Brain microvascular endothelial cell (primary cell): ENCODE measurements at regions not wholly inside any gene's neighbourhood (a gene's known extent, or its start where the extent isn't known, plus 50 kb on each side); places are given as distances from the start of the nearest gene placed in this dataset.

Experiments
- DNase-seq: peaks from one replicate; pipeline ENCODE4 v3.0.0-alpha.2; 2020
- H3K27ac ChIP-seq: fragments of 250-450 bp; sonication (Bioruptor Pico); 2 replicates; pipeline ENCODE4 v1.5.1; 2020; ENCODE audit warnings: mild to moderate bottlenecking, moderate library complexity
- H3K27me3 ChIP-seq: fragments of 250-450 bp; sonication (Bioruptor Pico); replicated peaks from 2 replicates; pipeline ENCODE4 v1.5.1; 2020; ENCODE audit warnings: mild to moderate bottlenecking
- H3K36me3 ChIP-seq: fragments of 250-450 bp; sonication (Bioruptor Pico); replicated peaks from 2 replicates; pipeline ENCODE4 v1.5.1; 2020; ENCODE audit warnings: mild to moderate bottlenecking
- H3K4me3 ChIP-seq: 2 replicates; pipeline ENCODE4 v1.5.1; 2011; ENCODE audit warnings: low read depth, mild to moderate bottlenecking, control low read depth, low read length, moderate library complexity
- in situ Hi-C: cut with HindIII; loops from 2 replicates; pipeline ENCODE4 v1.10.0; 2017; ENCODE audit warnings: low sequenced_read_pairs, low pct_ligation_motif_present
- TF ChIP-seq, protein P1 (sequence below): IDR thresholded peaks from 2 replicates; pipeline ENCODE4 v1.5.1; 2011; ENCODE audit warnings: low read depth, mild to moderate bottlenecking, moderate library complexity, low read length, control low read depth, inconsistent platforms; ENCODE audit errors: missing control alignments

DNA sequence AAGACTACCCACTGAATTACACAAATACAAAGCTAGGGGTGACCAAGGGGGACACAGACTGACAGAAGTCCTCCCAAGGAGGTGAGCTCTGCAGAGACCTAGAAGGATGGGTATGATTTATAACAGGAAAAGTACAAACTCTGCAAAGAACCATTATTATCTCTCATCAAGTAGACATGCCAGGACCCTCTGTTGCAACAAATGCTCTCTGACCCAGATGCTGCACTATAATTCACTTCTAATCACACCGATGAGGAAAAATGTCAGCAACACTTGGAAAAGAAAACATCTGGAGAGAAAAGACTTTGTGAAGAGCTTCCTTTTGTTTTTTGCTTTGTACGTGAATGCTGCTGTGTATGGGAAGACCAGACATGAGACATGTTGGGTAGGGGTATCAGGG, 178.3 kb upstream of the PDE1C start:
- Histone ChIP-seq H3K4me3 (no peak overlapping the region), H3K27me3 (no peaks in the 10 kb centered on the region), H3K27ac (no peak overlapping the region), H3K36me3 (no peaks in the 10 kb centered on the region)
- TF ChIP-seq, protein P1, sequence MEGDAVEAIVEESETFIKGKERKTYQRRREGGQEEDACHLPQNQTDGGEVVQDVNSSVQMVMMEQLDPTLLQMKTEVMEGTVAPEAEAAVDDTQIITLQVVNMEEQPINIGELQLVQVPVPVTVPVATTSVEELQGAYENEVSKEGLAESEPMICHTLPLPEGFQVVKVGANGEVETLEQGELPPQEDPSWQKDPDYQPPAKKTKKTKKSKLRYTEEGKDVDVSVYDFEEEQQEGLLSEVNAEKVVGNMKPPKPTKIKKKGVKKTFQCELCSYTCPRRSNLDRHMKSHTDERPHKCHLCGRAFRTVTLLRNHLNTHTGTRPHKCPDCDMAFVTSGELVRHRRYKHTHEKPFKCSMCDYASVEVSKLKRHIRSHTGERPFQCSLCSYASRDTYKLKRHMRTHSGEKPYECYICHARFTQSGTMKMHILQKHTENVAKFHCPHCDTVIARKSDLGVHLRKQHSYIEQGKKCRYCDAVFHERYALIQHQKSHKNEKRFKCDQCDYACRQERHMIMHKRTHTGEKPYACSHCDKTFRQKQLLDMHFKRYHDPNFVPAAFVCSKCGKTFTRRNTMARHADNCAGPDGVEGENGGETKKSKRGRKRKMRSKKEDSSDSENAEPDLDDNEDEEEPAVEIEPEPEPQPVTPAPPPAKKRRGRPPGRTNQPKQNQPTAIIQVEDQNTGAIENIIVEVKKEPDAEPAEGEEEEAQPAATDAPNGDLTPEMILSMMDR: no peak
- in situ Hi-C loops: no loop called here
- no peak for DNase-seq

DNA sequence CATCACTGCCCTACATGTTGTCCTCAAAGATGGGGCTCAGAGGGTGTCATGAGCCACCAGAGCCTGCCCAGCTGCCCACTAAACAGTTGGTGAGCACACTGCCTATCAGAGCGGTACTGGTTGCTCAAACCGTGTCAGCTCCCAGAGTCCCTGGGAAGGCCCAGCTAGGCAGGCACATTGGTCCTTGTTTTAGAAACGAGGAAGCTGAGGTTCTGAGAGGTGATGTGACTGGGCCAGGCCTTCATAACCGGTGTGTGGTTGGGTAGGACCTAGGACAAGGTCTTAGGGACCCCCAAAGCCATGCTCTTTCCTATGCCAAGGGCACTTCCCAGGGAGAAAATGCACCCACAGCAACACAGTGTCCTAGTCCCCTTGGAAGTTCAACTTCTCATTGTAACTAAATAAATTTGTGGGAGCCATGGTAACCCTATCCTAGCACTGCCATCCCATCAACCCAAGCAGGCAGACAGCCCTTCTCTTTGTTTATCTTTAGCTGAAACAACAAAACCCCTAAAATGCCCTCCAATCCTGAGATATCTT, 174.7 kb upstream of the PDE1C start:
- no peak overlapping the region for H3K4me3 ChIP-seq
- TF ChIP-seq, protein P1: no peak
- H3K27ac ChIP-seq: no peak overlapping the region
- no peak for DNase-seq
- in situ Hi-C loops: no loop called here
- H3K36me3 ChIP-seq: no peaks in the 10 kb centered on the region
- no peaks in the 10 kb centered on the region for H3K27me3 ChIP-seq

DNA sequence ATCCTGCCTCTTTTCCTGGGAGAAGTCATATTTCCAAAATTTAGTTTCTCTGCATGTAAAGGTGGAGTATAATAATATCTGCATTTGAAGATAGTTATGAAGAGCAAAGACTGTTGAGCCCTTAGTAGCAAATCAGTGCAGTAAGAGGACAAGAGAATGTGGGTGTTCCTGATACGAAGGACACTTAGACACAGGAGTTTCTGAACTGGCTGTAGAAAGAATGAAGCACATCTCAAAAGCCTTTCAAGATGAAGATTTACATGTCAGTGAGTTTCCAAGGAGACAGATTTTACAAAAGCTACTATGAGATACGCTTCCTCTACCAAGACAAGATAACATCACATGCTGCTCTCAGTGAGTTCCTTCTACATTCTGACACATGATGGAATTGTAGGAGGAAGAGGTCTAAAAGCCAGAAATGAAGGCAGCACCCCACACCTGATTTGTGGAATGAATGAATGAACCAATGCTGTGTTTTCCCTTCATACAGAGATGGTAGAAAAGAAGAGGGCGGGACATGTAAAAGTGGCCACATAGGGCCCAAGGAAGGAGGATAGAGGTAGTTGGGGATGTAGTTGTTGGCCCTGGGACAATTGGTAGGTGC, 173.6 kb upstream of the PDE1C start:
- Histone ChIP-seq H3K4me3 (no peak overlapping the region), H3K36me3 (no peaks in the 10 kb centered on the region), H3K27me3 (no peaks in the 10 kb centered on the region), H3K27ac (no peak overlapping the region)
- in situ Hi-C loops: no loop called here
- TF ChIP-seq, protein P1: no peak
- DNase-seq: no peak

DNA sequence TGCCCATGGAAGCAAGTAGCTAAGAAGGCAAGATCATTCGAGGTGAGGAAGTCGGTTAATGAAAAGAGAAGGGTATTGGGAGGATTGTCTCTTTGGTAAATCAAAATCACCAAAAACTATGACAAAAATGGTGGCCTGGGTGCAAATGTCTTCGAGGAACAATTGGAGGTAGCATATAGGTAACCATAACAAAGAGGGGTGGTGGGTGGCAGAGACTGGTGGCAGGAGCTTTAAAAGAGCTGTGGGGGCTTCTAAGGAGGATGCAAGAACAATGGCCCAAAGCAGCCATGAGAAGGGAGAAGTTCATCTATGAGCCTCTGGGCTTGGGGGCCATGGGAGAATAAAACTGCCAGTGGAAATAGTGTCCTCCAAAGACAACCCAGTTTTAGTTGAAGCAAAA, 172.2 kb upstream of the PDE1C start:
- no peak overlapping the region for H3K27ac ChIP-seq
- in situ Hi-C loops: no loop called here
- TF ChIP-seq, protein P1: no peak
- no peaks in the 10 kb centered on the region for H3K36me3 ChIP-seq
- no peak for DNase-seq
- no peak overlapping the region for H3K4me3 ChIP-seq
- H3K27me3 ChIP-seq: no peaks in the 10 kb centered on the region

DNA sequence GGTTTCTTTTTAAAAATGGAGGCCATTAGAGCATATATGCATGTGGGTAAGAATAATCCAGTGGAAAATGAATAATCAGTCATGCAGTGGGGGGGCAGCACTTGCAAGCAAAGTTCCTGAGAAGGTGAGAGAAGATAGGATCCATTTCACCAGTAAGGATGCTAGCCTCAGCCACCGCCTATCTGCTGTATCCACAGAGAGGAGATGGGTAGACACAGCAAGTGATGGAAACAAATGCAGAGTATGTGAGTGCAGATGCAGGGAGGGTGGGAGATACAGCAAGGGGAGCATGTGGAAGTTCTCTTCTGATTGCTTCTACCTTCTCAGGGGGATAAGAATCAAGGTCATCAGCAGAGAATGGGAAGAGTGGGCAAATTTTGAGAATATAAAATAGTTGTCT, 171.4 kb upstream of the PDE1C start:
- in situ Hi-C loops: no loop called here
- Histone ChIP-seq H3K27me3 (no peaks in the 10 kb centered on the region), H3K27ac (no peak overlapping the region), H3K4me3 (no peak overlapping the region), H3K36me3 (no peaks in the 10 kb centered on the region)
- TF ChIP-seq, protein P1: no peak
- DNase-seq: no peak

DNA sequence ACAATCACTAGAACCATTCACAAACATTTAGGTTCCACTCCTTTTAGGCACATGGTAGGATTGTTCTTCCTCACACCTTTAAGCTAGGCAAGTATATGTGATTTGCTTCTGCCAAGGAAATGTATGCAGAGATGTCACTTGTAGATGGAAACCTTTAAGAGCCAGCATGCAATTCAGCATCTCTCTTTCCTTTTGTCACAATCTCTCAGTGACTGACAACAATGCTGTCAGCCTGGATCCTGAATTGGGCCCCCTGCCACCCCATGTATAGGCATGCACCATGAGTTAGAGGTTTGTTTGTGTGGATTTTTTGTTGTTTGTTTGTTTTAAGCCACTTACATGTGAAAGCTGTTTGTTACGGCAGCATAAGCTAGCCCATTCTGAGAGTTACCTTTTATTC, 169.6 kb upstream of the PDE1C start:
- H3K36me3 ChIP-seq: no peaks in the 10 kb centered on the region
- no peak overlapping the region for H3K27ac ChIP-seq
- H3K4me3 ChIP-seq: no peak overlapping the region
- in situ Hi-C loops: no loop called here
- TF ChIP-seq, protein P1: no peak
- DNase-seq: no peak
- H3K27me3 ChIP-seq: no peaks in the 10 kb centered on the region
